Esophagus squamous epithelium (tissue), 5 donors: ENCODE measurements at regions not wholly inside any gene's neighbourhood (a gene's known extent, or its start where the extent isn't known, plus 50 kb on each side); places are given as distances from the start of the nearest gene placed in this dataset.

Experiments used
- DNase-seq: peaks from one replicate; lab custom pipeline; 2025; lab: John Stamatoyannopoulos, UW
- H3K27ac ChIP-seq, 4 donors: fragments of 200-600 bp; sonication (generic); one replicate each; pipeline ENCODE4 v1.5.1; 2016 to 2019; ENCODE audit warnings: mild to moderate bottlenecking in 1 of 4
- H3K27me3 ChIP-seq, 4 donors: fragments of 200-600 bp; sonication (generic); 1 replicate in 3 of 4; 2 replicates in 1 of 4; pipeline versions ENCODE4 v1.5.1 to v1.6.0; 2017 to 2021; ENCODE audit warnings: antibody characterized with exemption in 1 of 4
- H3K36me3 ChIP-seq, 3 donors: fragments of 200-600 bp; sonication (generic); one replicate each; pipeline ENCODE4 v1.5.1; 2016 to 2019
- H3K4me1 ChIP-seq, 3 donors: fragments of 200-600 bp; sonication (generic); one replicate each; pipeline ENCODE4 v1.5.1; 2017 to 2019
- H3K4me3 ChIP-seq, 4 donors: fragments of 200-600 bp; sonication (generic); 1 replicate in 3 of 4; 2 replicates in 1 of 4; pipeline ENCODE4 v1.5.1; 2016 to 2019; ENCODE audit warnings: mild to moderate bottlenecking in 2 of 4, moderate library complexity in 1 of 4
- H3K9me3 ChIP-seq, 3 donors: fragments of 200-600 bp; sonication (generic); one replicate each; pipeline ENCODE4 v1.5.1; 2016 to 2019
- POLR2A ChIP-seq, 4 donors: fragments of 450-650 bp; IDR thresholded peaks; one replicate each; pipeline ENCODE4 v1.6.1; 2017; ENCODE audit warnings: antibody characterized with exemption in 4 of 4, mild to moderate bottlenecking in 4 of 4, moderate library complexity in 3 of 4
- WGBS, 2 donors: methylation state at CpG; one replicate each; pipeline ENCODE4 v1.1.5; 2018; 5-methylcytosine and 5-hydroxymethylcytosine counted together
- intact Hi-C: fragments of 100-400 bp; cut with DNase I; formaldehyde crosslinking; loops from one replicate; pipeline ENCODE4 v1.15.0; 2022
- TF ChIP-seq, protein P1 (sequence below), 6 experiments: fragments of 450-650 bp in 4 of 6; fragments of 200-600 bp in 2 of 6; sonication (generic) in 2 of 6; IDR thresholded peaks; one replicate each; pipeline ENCODE4 v1.5.1; 2016 to 2019; ENCODE audit warnings: antibody characterized with exemption in 6 of 6, mild to moderate bottlenecking in 4 of 6, moderate library complexity in 4 of 6
- donor health status: DM: yes; HTN: yes; CAD: no.

DNA sequence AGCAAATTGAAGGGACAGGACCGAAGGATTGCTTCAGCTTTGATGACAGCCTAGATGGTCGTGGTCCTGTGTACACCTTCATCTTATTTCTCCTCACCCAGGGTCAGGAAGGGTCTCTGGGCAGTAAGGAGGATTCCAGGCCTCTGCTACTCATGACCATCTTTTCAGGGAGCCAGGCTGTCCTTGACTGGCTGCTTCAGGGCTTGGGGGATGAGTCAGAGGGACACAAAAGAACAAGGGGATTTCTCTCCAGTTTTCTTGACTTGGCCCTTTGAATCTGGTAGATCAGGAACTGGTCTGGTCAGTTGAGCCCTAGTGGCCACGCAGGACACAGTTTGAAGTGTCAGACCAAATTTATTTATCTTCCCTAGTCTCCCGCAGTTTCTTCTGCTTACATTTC is 402.1 kb upstream of the CHD6 start:
- H3K4me1 ChIP-seq, result no peaks in the 10 kb centered on the region
- no peaks in the 10 kb centered on the region for H3K36me3 ChIP-seq
- no peak for TF ChIP-seq POLR2A (IDR thresholded peaks at IDR 0.05)
- TF ChIP-seq, protein P1, sequence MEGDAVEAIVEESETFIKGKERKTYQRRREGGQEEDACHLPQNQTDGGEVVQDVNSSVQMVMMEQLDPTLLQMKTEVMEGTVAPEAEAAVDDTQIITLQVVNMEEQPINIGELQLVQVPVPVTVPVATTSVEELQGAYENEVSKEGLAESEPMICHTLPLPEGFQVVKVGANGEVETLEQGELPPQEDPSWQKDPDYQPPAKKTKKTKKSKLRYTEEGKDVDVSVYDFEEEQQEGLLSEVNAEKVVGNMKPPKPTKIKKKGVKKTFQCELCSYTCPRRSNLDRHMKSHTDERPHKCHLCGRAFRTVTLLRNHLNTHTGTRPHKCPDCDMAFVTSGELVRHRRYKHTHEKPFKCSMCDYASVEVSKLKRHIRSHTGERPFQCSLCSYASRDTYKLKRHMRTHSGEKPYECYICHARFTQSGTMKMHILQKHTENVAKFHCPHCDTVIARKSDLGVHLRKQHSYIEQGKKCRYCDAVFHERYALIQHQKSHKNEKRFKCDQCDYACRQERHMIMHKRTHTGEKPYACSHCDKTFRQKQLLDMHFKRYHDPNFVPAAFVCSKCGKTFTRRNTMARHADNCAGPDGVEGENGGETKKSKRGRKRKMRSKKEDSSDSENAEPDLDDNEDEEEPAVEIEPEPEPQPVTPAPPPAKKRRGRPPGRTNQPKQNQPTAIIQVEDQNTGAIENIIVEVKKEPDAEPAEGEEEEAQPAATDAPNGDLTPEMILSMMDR (IDR thresholded peaks at IDR 0.05), result no peak
- no peak overlapping the region for H3K4me3 ChIP-seq
- no peak overlapping the region for H3K27ac ChIP-seq
- no peaks in the 10 kb centered on the region for H3K27me3 ChIP-seq
- no peak for DNase-seq
- no peaks in the 10 kb centered on the region for H3K9me3 ChIP-seq
- intact Hi-C loops, result no loop called here
- 43 to 51% methylated on average over 4 of the region's 4 CpGs for WGBS, 2 donors

DNA sequence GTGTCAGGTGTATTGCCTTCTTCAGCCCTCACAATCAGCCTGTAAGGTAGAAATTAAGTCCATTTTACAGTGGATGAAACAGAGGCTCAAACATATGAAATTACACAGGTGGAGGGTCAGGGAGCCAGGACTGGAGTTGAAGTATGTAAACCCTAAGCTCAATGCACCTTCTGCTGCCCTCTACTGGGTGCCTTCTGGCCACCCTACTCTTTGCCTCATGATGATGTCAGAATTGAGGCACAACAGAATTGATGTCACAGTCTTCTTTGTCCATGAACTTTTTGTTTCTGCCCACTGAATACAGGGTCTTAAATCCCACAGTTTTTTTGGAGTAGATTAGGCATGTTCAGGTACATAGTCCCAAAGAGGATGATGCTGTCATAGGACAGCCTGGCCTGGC is 400.8 kb upstream of the CHD6 start:
- Histone ChIP-seq H3K9me3 (no peaks in the 10 kb centered on the region), H3K27ac (no peak overlapping the region), H3K4me3 (no peak overlapping the region), H3K4me1 (no peaks in the 10 kb centered on the region), H3K27me3 (no peaks in the 10 kb centered on the region), H3K36me3 (no peaks in the 10 kb centered on the region)
- intact Hi-C loops, result no loop called here
- no peak for DNase-seq
- no peak for TF ChIP-seq POLR2A (IDR thresholded peaks at IDR 0.05)
- TF ChIP-seq, protein P1 (IDR thresholded peaks at IDR 0.05), result peak in 1 of 6 experiments; percentile 47

DNA sequence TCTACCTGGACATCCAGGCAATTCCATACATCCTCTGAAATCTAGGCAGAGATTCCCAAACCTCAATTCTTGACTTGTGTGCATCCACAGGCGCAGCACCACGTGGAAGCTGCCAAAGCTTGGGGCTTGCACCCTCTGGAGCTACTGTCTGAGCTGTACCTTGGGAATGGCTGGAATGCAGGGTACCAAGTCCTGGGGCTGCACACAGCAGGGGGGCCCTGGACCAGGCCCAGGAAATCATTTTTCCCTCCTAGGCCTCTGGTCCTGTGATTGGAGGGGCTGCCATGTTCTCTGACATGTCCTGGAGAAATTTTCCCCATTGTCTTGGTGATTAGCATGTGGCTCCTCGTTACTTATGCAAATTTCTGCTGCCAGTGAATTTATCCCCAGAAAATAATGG is 391.9 kb upstream of the CHD6 start:
- no peak overlapping the region for H3K4me3 ChIP-seq
- WGBS, 2 donors, result 18 to 51% methylated on average over 1 to 3 of the region's 3 CpGs
- DNase-seq, result no peak
- no peak overlapping the region for H3K27ac ChIP-seq
- H3K4me1 ChIP-seq, result no peaks in the 10 kb centered on the region
- TF ChIP-seq POLR2A (IDR thresholded peaks at IDR 0.05), result no peak
- TF ChIP-seq, protein P1 (IDR thresholded peaks at IDR 0.05), result no peak
- no peaks in the 10 kb centered on the region for H3K27me3 ChIP-seq
- intact Hi-C loops, result no loop called here
- H3K36me3 ChIP-seq, result no peaks in the 10 kb centered on the region
- peaks cover 0 to 7% (median 0%) of the 10 kb centered on the region in 3 donors for H3K9me3 ChIP-seq

DNA sequence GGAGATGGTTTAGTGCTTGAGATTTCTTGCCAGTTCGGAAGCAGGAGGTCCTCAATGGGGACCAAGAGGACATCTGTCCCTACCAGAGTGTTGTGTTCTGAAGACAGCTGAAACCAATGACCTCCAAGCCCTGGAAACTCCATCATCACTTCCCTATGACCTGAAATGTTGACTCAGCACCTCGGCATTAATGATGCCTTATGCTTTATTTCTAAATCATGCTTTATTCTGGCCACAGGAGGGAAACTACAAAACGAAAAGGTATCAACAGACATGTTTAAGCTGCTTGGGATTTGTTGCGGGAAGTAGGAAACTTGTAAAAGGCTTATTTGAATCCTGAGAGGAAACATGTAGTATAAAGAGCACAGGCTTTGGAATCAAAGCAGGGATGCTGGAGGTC is 389.1 kb upstream of the CHD6 start:
- 61 to 65% methylated on average over 4 of the region's 4 CpGs for WGBS, 2 donors
- TF ChIP-seq, protein P1 (IDR thresholded peaks at IDR 0.05), result no peak
- TF ChIP-seq POLR2A (IDR thresholded peaks at IDR 0.05), result no peak
- intact Hi-C loops, result no loop called here

DNA sequence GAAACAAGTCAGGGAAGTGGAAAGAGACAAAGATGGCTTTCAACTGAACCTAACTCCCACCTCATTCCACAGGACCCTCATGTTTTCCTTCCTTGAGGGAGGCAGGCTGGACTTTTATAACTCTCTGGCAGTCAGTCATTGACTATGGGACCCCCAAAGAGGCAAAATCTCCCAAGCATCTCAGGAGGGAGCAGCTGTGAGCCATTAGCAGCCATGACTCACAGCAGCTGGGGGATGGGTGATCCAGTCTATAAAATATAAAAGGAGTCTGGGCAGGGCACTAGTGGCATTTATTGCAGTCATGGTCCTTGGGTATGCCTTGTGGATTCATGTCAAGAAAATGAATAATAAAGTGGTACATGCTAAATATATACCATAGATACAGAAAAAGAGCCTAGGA is 387.0 kb upstream of the CHD6 start:
- H3K36me3 ChIP-seq, result no peaks in the 10 kb centered on the region
- peaks cover 0 to 7% (median 0%) of the 10 kb centered on the region in 3 donors for H3K9me3 ChIP-seq
- H3K27ac ChIP-seq, result no peak overlapping the region
- no peaks in the 10 kb centered on the region for H3K27me3 ChIP-seq
- DNase-seq, result no peak
- no peaks in the 10 kb centered on the region for H3K4me1 ChIP-seq
- no peak overlapping the region for H3K4me3 ChIP-seq
- TF ChIP-seq POLR2A (IDR thresholded peaks at IDR 0.05), result no peak
- TF ChIP-seq, protein P1 (IDR thresholded peaks at IDR 0.05), result no peak
- intact Hi-C loops, result no loop called here

More for the DNA sequence above, 389.1 kb upstream of the CHD6 start:
- Histone ChIP-seq H3K9me3 (peaks cover 0 to 7% (median 0%) of the 10 kb centered on the region in 3 donors), H3K4me3 (no peak overlapping the region), H3K36me3 (no peaks in the 10 kb centered on the region), H3K4me1 (no peaks in the 10 kb centered on the region), H3K27me3 (no peaks in the 10 kb centered on the region), H3K27ac (no peak overlapping the region)
- DNase-seq, result no peak
